HG03571 (cell line): ENCODE measurements at regions not wholly inside any gene's neighbourhood (a gene's known extent, or its start where the extent isn't known, plus 50 kb on each side); places are given as distances from the start of the nearest gene placed in this dataset.

Source experiments
- ATAC-seq: cut with Tn5 transposase; IDR thresholded peaks from one replicate; pipeline ENCODE4 v1.9.1; 2021; ENCODE audit not compliant: unreplicated experiment

GRCh38 chr13:30006246-30006645 is 155.8 kb upstream of the UBL3 start:
- ATAC-seq = no peak

DNA sequence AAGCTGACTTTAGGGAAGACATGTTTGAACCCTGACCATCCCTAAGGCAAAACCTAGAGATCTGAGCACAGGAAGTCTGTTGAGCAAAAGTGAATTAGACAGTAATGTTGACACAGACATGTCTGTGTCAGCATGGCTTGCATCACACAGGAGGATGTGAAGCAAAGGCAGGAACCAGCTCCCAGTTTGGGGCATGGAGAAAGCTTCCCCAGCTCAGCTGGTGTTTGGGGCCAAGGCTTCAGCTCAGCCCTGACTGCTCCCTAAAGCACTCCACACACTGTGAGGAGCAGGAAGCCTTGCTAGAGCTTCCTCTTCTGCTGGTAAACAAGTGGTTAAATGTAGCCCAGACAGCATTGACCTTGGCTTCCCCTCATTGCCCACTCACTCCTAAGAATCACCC is 153.8 kb upstream of the UBL3 start:
- ATAC-seq = no peak

DNA sequence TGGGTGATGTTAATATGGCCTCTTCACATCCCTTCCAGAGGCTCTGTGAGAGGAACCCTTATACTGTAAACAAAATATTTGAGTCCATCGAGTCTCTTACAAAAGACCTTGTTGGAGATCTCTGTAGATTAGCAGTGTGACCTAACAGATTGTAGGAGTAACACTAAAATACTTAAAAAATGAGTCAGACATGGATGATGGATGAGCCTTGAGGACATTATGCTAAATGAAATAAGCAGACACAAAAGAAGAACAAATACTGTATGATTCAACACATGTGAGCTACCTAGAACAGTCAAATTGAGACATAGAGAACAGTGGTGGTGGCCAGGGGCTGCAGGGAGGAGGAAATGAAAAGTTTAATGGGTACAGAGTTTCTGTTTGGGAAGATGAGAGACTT is 152.2 kb upstream of the UBL3 start:
- no peak for ATAC-seq

- no peak for ATAC-seq
Measured at GRCh38 chr13:30000370-30000765, 150.0 kb upstream of the UBL3 start.

DNA sequence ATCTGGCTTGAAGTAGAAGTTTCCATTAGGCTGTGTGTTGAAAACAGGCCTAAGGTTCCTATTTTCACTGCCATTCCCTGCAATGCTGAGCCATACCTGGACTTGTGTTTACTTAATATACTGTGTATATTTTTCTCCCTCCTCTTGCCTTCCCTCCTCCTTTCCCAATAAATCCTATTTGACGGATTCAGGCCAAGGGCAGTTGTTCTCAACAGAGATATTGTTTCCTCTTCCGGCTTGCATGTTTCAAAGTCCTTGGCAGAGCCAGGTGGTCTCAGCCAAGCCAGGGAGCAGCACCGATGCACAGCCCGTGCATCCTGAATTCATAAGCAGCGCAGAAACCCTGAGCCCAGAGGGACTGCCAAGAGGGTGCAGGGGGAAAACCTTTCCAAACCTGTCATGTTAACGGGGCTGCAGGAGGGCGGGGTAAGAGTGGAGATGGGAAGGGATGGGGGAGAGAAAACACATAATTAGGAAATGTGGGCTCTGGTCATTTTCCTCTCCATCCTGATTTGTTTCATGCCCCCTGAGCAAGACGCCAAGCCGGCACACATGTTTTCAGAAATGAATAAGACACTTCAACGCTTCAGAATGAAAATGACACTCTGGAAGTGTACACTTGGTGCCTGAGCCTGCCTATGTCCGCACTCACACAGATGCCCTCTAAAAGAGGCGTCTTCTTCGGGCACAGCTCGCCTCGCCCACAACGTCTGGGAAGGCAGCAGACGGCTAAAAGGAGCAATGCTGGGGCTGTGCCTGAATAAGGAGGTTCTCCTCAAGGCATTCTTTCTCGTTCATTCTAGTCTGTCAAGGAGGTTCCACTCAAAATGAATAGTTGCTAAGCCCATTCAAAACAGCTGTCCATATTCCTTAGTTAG is 149.3 kb upstream of the UBL3 start:
- ATAC-seq = no peak

DNA sequence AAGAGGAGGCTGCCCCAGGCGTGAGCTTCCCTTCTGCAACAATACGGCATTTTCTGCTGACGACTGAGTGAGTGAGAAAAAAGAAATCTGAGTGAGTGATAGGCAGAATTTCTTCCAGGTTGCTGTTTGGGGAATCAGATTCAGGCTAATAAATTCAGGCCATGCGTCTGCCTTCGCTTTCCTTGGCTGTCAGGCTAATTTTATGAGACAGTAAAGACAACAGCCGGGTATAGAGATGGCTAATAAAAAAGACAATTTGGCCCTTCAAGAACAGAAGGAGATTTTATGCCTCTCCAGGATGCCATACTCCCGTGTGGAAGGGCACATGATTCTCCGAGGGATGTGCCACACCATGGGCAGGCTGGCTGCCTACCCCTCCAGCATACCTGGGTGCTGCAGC is 145.9 kb upstream of the UBL3 start:
- ATAC-seq = no peak

GRCh38 chr13:29994911-29995595 is 144.6 kb upstream of the UBL3 start:
- no peak for ATAC-seq

DNA sequence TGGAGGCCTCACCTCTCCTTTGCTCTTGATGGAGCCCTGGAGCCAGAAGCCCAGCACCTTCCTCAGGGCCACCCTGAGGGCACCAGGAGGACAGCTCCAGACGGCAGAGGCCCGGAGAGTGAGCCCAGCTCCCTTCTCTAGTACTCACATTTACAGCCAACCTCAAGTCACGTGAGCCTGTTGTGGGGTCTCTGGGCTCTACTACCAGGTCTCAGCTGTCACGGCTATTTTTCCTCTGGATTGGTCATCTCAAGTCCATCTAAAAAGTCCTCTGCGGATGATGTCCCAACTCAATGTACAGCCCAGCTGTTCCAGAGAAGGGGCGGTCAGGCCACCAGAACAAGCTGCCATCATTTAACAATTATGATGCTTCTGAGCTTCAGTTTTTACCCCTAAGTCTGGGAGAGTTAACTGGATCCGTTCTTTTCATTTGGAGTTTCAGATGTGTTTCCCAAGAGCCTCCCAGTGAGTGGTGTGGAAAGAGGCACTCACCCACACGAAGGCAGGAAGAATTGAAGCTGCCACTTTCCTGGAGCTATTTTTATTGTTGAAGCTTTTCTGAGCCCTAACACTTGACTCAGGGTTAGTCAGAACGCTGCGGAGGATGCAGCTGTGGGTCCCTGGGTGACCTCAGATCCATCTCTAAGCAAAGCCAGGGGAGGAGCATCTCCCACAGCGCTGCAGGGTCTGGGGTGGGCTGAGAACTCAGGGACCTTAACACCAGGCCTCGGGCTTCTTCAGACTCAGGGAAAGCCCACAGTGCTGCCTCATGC is 143.5 kb upstream of the UBL3 start:
- no peak for ATAC-seq

DNA sequence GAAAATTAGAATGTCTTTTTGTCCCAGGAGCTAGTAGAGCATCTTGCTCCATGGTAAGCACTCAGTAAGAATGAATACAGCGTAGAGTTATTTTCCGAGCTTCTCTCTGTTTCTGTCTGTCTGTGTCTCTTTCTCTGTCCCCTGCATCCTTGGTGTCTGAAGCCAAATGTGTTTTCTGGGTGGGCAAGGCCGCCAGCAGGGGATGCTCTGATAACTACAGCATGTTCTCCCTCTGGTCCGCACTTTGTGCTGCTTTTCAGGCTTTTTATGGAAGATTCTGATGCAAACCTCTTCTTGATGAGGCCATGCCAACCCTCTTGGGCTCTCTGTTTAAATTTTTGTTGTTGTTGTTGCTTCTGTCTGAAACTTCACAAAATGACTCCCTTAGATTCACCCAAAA is 142.8 kb upstream of the UBL3 start:
- ATAC-seq = no peak

GRCh38 chr13:29991343-29991742 is 140.9 kb upstream of the UBL3 start:
- no peak for ATAC-seq

GRCh38 chr13:29987340-29987739 is 136.9 kb upstream of the UBL3 start:
- ATAC-seq = no peak

DNA sequence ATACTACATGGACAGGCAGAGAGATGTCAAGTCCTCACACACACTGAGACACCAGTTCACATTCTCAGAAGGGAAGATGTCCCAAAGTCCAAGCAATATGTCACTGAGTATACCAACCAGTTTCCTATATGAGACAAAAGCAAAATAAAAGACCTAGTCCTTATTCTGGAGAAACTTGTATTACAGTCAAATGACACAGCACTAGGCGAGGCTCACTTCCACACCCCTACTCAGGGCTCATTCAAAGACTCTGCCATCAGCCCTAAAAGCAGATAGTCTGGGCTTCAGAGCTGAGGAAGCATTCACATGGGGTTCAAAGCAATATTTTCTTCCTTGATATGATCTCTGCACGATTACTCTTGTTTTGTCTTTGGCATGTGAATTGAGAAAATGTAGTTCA is 129.9 kb upstream of the UBL3 start:
- no peak for ATAC-seq

DNA sequence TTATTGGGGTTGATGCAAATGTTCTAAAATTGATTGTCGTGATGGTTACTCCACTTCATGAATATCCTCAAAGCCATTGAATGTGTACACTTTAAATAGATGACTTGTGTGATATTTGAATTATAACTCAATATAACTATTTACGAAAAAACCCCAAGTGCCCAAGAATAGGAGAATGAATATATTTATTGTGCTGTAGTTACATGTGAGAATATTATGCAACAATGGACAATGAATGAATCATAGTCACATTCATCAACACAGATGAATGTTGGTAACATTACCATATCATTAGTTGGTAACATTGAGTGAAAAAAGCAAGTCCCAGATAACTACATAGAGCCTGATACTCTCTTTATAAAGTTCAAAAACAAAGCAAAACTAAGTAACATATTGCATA is 127.8 kb upstream of the UBL3 start:
- ATAC-seq = no peak

GRCh38 chr13:29977476-29978120 is 127.2 kb upstream of the UBL3 start:
- ATAC-seq = no peak

GRCh38 chr13:29976535-29976934 is 126.1 kb upstream of the UBL3 start:
- no peak for ATAC-seq

- no peak for ATAC-seq
Measured at GRCh38 chr13:29975283-29975682, 124.9 kb upstream of the UBL3 start.

- ATAC-seq = no peak
Measured at GRCh38 chr13:29969286-29969685, 118.9 kb upstream of the UBL3 start.

DNA sequence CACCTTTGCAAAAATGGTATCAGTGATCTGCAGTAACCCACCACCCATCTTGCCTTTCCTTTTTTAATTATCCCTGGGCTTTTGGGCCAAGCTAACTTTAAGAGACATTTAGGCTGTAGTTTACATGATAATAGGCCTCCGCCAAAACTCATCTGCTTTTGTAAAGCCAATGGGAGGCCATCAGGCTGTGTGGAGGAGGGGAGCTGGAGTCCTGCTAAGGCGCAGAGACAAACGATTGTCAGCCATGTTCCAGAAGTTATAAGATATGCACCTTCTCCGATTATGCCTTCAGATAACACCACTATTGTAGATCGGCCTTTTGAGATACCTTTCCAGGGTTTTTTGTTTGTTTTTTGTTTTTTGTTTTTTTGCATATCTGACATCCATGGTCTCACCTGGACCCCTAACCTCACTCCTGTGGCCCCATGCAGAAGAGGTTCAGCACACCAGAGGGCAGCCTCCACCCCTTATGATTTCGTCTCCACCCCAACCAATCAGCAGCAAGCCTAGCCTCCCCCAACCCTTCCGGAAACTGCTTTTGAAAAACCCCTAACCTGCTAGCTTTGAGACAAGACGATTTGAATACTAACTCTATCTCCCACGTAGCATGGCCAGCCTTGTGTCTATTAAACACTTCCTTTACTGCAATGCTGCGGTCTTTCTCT is 113.9 kb upstream of the UBL3 start:
- ATAC-seq = no peak

DNA sequence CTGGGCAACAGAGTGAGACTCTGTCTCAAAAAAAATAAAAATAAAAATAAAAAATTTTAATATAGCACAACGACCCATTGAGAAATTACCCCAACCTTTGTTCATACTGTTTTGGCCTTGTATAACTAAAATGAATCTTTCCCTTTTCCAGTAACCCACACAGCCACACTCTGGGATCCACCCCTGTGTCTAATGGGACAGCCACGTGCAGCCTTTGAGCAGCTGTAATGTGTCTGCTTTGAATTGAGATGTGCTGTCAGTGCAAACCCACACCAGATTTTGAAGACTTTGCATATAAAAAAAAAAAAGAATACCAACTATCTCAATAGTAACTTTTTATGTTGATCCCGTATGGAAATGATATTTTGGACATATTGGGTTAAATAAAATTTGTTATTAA is 112.7 kb upstream of the UBL3 start:
- ATAC-seq = no peak

GRCh38 chr13:29961036-29961670 is 110.7 kb upstream of the UBL3 start:
- no peak for ATAC-seq
